Activated CD4-positive, alpha-beta T cell treated with anti-CD3 and anti-CD28 coated beads for 4 hours (primary cell): ENCODE measurements at regions not wholly inside any gene's neighbourhood (a gene's known extent, or its start where the extent isn't known, plus 50 kb on each side); places are given as distances from the start of the nearest gene placed in this dataset.
"Not testable (repeated sequence)": the region's sequence is repeated elsewhere in the genome, so short reads cannot be mapped to it uniquely, and the experiment has no call there.

Experiments used
- DNase-seq, 2 donors: peaks; one replicate each; pipeline ENCODE4 v3.0.0-alpha.2; 2020

GRCh38 chrX:63176578-63176977 lies 174.6 kb downstream of the SPIN4 start:
- DNase-seq = not testable (repeated sequence)

- DNase-seq = not testable (repeated sequence)
These were observed 177.1 kb downstream of the SPIN4 start for GRCh38 chrX:63173841-63174718.

GRCh38 chrX:63169416-63169815 lies 181.7 kb downstream of the SPIN4 start:
- DNase-seq = not testable (repeated sequence)

GRCh38 chrX:63168949-63169348 lies 182.2 kb downstream of the SPIN4 start:
- not testable (repeated sequence) for DNase-seq

- not testable (repeated sequence) for DNase-seq
These were observed 184.1 kb downstream of the SPIN4 start for GRCh38 chrX:63167002-63167401.

- not testable (repeated sequence) for DNase-seq
These were observed 190.1 kb downstream of the SPIN4 start for GRCh38 chrX:63160994-63161393.

GRCh38 chrX:63160340-63160739 lies 190.8 kb downstream of the SPIN4 start:
- not testable (repeated sequence) for DNase-seq

- DNase-seq = not testable (repeated sequence)
These were observed 205.6 kb downstream of the SPIN4 start for GRCh38 chrX:63145526-63145925.

GRCh38 chrX:63142588-63142987 lies 208.5 kb downstream of the SPIN4 start:
- not testable (repeated sequence) for DNase-seq

GRCh38 chrX:63135859-63136258 lies 215.3 kb downstream of the SPIN4 start:
- DNase-seq = not testable (repeated sequence)

GRCh38 chrX:63128509-63128908 lies 222.6 kb downstream of the SPIN4 start:
- DNase-seq = peak in 1 of 2 donors; percentile 19

- DNase-seq = no peak
These were observed 235.9 kb downstream of the SPIN4 start for GRCh38 chrX:63115196-63115595.

- DNase-seq = no peak
These were observed 249.1 kb downstream of the SPIN4 start for GRCh38 chrX:63101879-63102620.

GRCh38 chrX:63058204-63058603 lies 292.9 kb downstream of the SPIN4 start:
- no peak for DNase-seq

GRCh38 chrX:63050225-63050624 lies 300.9 kb downstream of the SPIN4 start:
- no peak for DNase-seq

GRCh38 chrX:63032811-63033210 lies 318.3 kb downstream of the SPIN4 start:
- no peak for DNase-seq

GRCh38 chrX:63013549-63013948 lies 337.6 kb downstream of the SPIN4 start:
- no peak for DNase-seq

GRCh38 chrX:63012574-63012973 lies 338.6 kb downstream of the SPIN4 start:
- no peak for DNase-seq

GRCh38 chrX:63000196-63000595 lies 350.9 kb downstream of the SPIN4 start:
- DNase-seq = not testable (repeated sequence)
